K562 (cell line): ENCODE measurements at regions not wholly inside any gene's neighbourhood (a gene's known extent, or its start where the extent isn't known, plus 50 kb on each side); places are given as distances from the start of the nearest gene placed in this dataset.

Experiments used
- ATAC-seq: fragments of 200-7000 bp; cut with Tn5 transposase; 3 replicates; pipeline ENCODE4 v1.9.1; 2020; ENCODE audit warnings: moderate library complexity
- BruUV-seq: library from RNA; stranded (reverse); fragments of 400-500 nt; replicated peaks from 2 replicates; lab custom pipeline; 2021; lab: Mats Ljungman, UMichigan
- CTCF ChIA-PET: fragments of 300-600 bp; formaldehyde crosslinking; extraction: SDS; loops from one replicate; lab custom pipeline; 2021; ENCODE audit warnings: low intra/inter-chr PET ratio; lab: Yijun Ruan, JAX
- POLR2A ChIA-PET: fragments of 300-600, 350-650 bp; sonication (Branson Sonifier 250); formaldehyde crosslinking; extraction: SDS; loops from one replicate; lab custom pipeline; 2021; ENCODE audit warnings: antibody characterized with exemption, inconsistent platforms; lab: Yijun Ruan, JAX
- DNase-seq, 4 experiments: peaks; one replicate each; pipeline versions ENCODE4 v3.0.0 to v3.0.0-alpha.2; 2011 to 2018; ENCODE audit warnings: low spot score in 3 of 4, mixed read lengths in 3 of 4; ENCODE audit errors: extremely low read depth in 1 of 4
- FAIRE-seq: peaks from 2 replicates; lab custom pipeline; 2011; peaks lifted over from hg19 to GRCh38; lab: Jason Lieb, UNC
- H2AFZ ChIP-seq: 2 replicates; pipeline ENCODE4 v1.6.0; 2011; ENCODE audit warnings: low read depth, low read length, control low read depth, inconsistent platforms
- H3K27ac ChIP-seq: fragments of 200-600 bp; 3 replicates; pipeline ENCODE4 v1.8.0; 2011; ENCODE audit warnings: low read depth, mild to moderate bottlenecking, control low read depth, inconsistent platforms, low read length, moderate library complexity, mixed read lengths; ENCODE audit errors: extremely low read depth
- H3K27me3 ChIP-seq, 2 experiments: fragments of 300-600 bp in 1 of 2; 2 replicates in 1 of 2; 3 replicates in 1 of 2; pipeline versions ENCODE4 v1.6.0 to v1.8.0; 2011; ENCODE audit warnings: inconsistent platforms in 2 of 2, low read length in 2 of 2, mild to moderate bottlenecking in 1 of 2, mixed read lengths in 1 of 2, moderate library complexity in 1 of 2; ENCODE audit not compliant: control insufficient read depth in 2 of 2, insufficient read depth in 2 of 2
- H3K36me3 ChIP-seq: fragments of 300-600 bp; 3 replicates; pipeline ENCODE4 v1.8.0; 2011; ENCODE audit warnings: mild to moderate bottlenecking, low read length, inconsistent platforms; ENCODE audit not compliant: control insufficient read depth, insufficient read depth
- H3K4me1 ChIP-seq, 2 experiments: fragments of 200-600 bp in 1 of 2; replicated peaks in 1 of 2; 2 replicates in 1 of 2; 3 replicates in 1 of 2; pipeline versions ENCODE4 v1.5.1 to v1.8.0; 2011; ENCODE audit warnings: inconsistent platforms in 2 of 2, low read length in 2 of 2, mild to moderate bottlenecking in 1 of 2, mixed read lengths in 1 of 2, moderate library complexity in 1 of 2; ENCODE audit not compliant: control insufficient read depth in 2 of 2, insufficient read depth in 2 of 2
- H3K4me2 ChIP-seq: 2 replicates; pipeline ENCODE4 v1.6.1; 2011; ENCODE audit warnings: low read length, control low read depth, inconsistent platforms, mixed read lengths; ENCODE audit not compliant: insufficient read depth
- H3K4me3 ChIP-seq: fragments of 200-600 bp; sonication (generic), shearing (Covaris generic); 2 replicates; pipeline ENCODE4 v1.5.1; 2016; ENCODE audit warnings: control low read depth, inconsistent platforms
- H3K79me2 ChIP-seq: fragments of 200-600 bp; 3 replicates; pipeline ENCODE4 v1.8.0; 2011; ENCODE audit warnings: low read length, inconsistent platforms; ENCODE audit not compliant: control insufficient read depth, insufficient read depth
- H3K9ac ChIP-seq, 2 experiments: 2 replicates each; pipeline versions ENCODE4 v1.6.0 to v1.6.1; 2011; ENCODE audit warnings: low read depth in 2 of 2, low read length in 2 of 2, control low read depth in 1 of 2, inconsistent platforms in 1 of 2, mild to moderate bottlenecking in 1 of 2, mixed read lengths in 1 of 2; ENCODE audit not compliant: insufficient read depth in 1 of 2
- H3K9me1 ChIP-seq: one replicate; pipeline ENCODE4 v1.6.0; 2011; ENCODE audit warnings: inconsistent platforms, mild to moderate bottlenecking, low read length, moderate library complexity; ENCODE audit not compliant: control insufficient read depth, insufficient read depth
- H3K9me3 ChIP-seq: replicated peaks from 2 replicates; pipeline ENCODE4 v1.5.1; 2011; ENCODE audit warnings: low read depth, low read length, inconsistent platforms; ENCODE audit not compliant: control insufficient read depth, insufficient read depth
- H4K20me1 ChIP-seq: replicated peaks from 2 replicates; pipeline ENCODE4 v1.6.1; 2011; ENCODE audit warnings: low read length, inconsistent platforms, mixed read lengths; ENCODE audit not compliant: control insufficient read depth, insufficient read depth
- ATF7 ChIP-seq: fragments of 450-650 bp; IDR thresholded peaks from 2 replicates; pipeline ENCODE4 v1.7.1; 2014; ENCODE audit warnings: mild to moderate bottlenecking, moderate library complexity
- BCOR ChIP-seq: fragments of 450-650 bp; IDR thresholded peaks from 2 replicates; pipeline ENCODE4 v1.6.1; 2016
- BHLHE40 ChIP-seq: IDR thresholded peaks from 2 replicates; pipeline ENCODE4 v1.6.1; 2011; ENCODE audit warnings: low read length, improper control_type of control experiment
- HNRNPK ChIP-seq: fragments of 200-400 bp; formaldehyde crosslinking; IDR thresholded peaks from one replicate; pipeline ENCODE4 v1.6.1; 2018; ENCODE audit warnings: mild to moderate bottlenecking, low read depth, low read length; ENCODE audit not compliant: poor library complexity, severe bottlenecking
- NR2C1 ChIP-seq, 2 experiments: fragments of 450-650 bp; IDR thresholded peaks; 2 replicates each; pipeline ENCODE4 v1.6.1; 2017; ENCODE audit warnings: mild to moderate bottlenecking in 2 of 2, antibody characterized with exemption in 1 of 2, inconsistent platforms in 1 of 2, missing compliant biosample characterization in 1 of 2, missing genetic modification characterization in 1 of 2
- NR2C2 ChIP-seq, 2 experiments: fragments of 200-800 bp in 1 of 2; sonication (Bioruptor generic) in 1 of 2; sonication (generic) in 1 of 2; formaldehyde crosslinking in 1 of 2; IDR thresholded peaks; 2 replicates each; pipeline versions ENCODE4 v1.6.1 to v1.8.0; 2016 to 2022; ENCODE audit warnings: mild to moderate bottlenecking in 1 of 2, missing compliant biosample characterization in 1 of 2, missing genetic modification characterization in 1 of 2, missing genetic modification reagents in 1 of 2
- RBM25 ChIP-seq: fragments of 200-400 bp; formaldehyde crosslinking; IDR thresholded peaks from 2 replicates; pipeline ENCODE4 v1.6.1; 2018; ENCODE audit warnings: low read length, low read depth, moderate library complexity; ENCODE audit not compliant: severe bottlenecking
- SAFB ChIP-seq: fragments of 200-400 bp; formaldehyde crosslinking; IDR thresholded peaks from 2 replicates; pipeline ENCODE4 v1.6.1; 2017; ENCODE audit warnings: low read depth, low read length, borderline replicate concordance
- SRSF9 ChIP-seq: fragments of 200-400 bp; formaldehyde crosslinking; IDR thresholded peaks from 2 replicates; pipeline ENCODE4 v1.6.1; 2017; ENCODE audit warnings: low read depth, low read length, borderline replicate concordance
- THRAP3 ChIP-seq: fragments of 450-650 bp; IDR thresholded peaks from 2 replicates; pipeline ENCODE4 v1.6.1; 2016; ENCODE audit warnings: mild to moderate bottlenecking, inconsistent platforms, borderline replicate concordance
- U2AF2 ChIP-seq: fragments of 200-400 bp; formaldehyde crosslinking; optimal IDR thresholded peaks from 2 replicates; pipeline ENCODE3; 2017; ENCODE audit warnings: low read depth, mild to moderate bottlenecking, low read length
- XRCC5 ChIP-seq: fragments of 200-400 bp; formaldehyde crosslinking; IDR thresholded peaks from 2 replicates; pipeline ENCODE4 v1.6.1; 2017; ENCODE audit warnings: low read depth, mild to moderate bottlenecking, low read length
- ZNF668 ChIP-seq: fragments of 250-450 bp; sonication (Bioruptor Pico); IDR thresholded peaks from 2 replicates; pipeline ENCODE4 v1.8.0; 2022; ENCODE audit warnings: mild to moderate bottlenecking, inconsistent platforms
- ZNF778 ChIP-seq: fragments of 450-650 bp; formaldehyde crosslinking; IDR thresholded peaks from 2 replicates; pipeline ENCODE4 v1.4.0; 2020; ENCODE audit warnings: mild to moderate bottlenecking, moderate library complexity
- WGBS: fragments of 100-300 bp; shearing (Covaris generic); methylation state at CpG from one replicate; pipeline ENCODE4 v1.1.6; 2016; ENCODE audit warnings: low coverage, mixed read lengths; ENCODE audit not compliant: insufficient coverage; ENCODE audit errors: missing lambda C conversion rate; 5-methylcytosine and 5-hydroxymethylcytosine counted together
- in situ Hi-C: fragments of 300-500 bp; cut with MboI; formaldehyde crosslinking; loops from 4 replicates; pipeline ENCODE4 v1.15.0; 2018; ENCODE audit warnings: inconsistent platforms, mixed read lengths
- intact Hi-C: fragments of 100-400 bp; cut with micrococcal nuclease; formaldehyde crosslinking; loops from 2 replicates; pipeline ENCODE4 v1.14.2; 2022
- TF ChIP-seq, protein P1 (sequence below), 2 experiments: IDR thresholded peaks in 1 of 2; conservative IDR thresholded peaks in 1 of 2; 2 replicates each; pipeline ENCODE4 v1.6.1; 2016; ENCODE audit warnings: low read depth in 2 of 2, mild to moderate bottlenecking in 1 of 2, missing compliant biosample characterization in 1 of 2, missing genetic modification characterization in 1 of 2, moderate library complexity in 1 of 2
- TF ChIP-seq, protein P2 (sequence below): fragments of 450-650 bp; formaldehyde crosslinking; IDR thresholded peaks from 2 replicates; pipeline ENCODE4 v1.4.0; 2020; ENCODE audit warnings: mild to moderate bottlenecking, mixed read lengths
- TF ChIP-seq, protein P3 (sequence below): sonication (generic); formaldehyde crosslinking; IDR thresholded peaks from 2 replicates; pipeline ENCODE4 v1.8.0; 2022; ENCODE audit warnings: missing genetic modification reagents, mild to moderate bottlenecking, moderate library complexity, borderline replicate concordance

DNA sequence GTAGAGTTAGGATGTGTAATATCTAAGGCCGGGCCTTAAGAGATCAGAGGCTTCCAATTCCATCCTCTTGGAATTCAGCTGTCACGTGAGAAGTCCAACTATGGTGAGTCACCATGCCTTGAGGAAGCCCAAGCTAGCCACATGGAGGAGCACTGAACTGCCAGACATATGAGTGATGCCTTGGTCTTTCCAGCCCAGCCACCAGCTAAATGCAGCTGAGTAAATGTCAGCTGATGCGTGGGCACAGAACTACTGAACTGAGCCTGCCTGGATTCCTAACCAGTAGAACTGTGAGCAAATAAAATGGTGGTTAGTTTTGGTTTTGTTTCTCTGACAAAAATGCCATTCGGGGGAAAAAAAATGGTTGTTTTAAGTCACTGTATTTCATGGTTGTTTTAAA, 153.7 kb upstream of the SERTAD2 start:
- in situ Hi-C loops (no loop called here), intact Hi-C loops (no loop called here)
- no peak overlapping the region for H3K4me2 ChIP-seq
- FAIRE-seq: peak; percentile 49
- H4K20me1 ChIP-seq: no peaks in the 10 kb centered on the region
- no peaks in the 10 kb centered on the region for H3K79me2 ChIP-seq
- H3K4me1 ChIP-seq: peaks cover 0 to 5% of the 10 kb centered on the region in 2 experiments; a peak in 2 of 5 replicates
- no peak overlapping the region for H3K27ac ChIP-seq
- ATAC-seq: peak; percentile 62
- BruUV-seq: no TSS peak
- POLR2A ChIA-PET: interaction anchor here (1.1 kb wide), 1 partner anchor 93 kb away, joined by 3 read pairs; no protein-coding TSS in a partner anchor
- CTCF ChIA-PET: no interaction called here
- H3K27me3 ChIP-seq: no peaks in the 10 kb centered on the region
- H3K9me3 ChIP-seq: no peaks in the 10 kb centered on the region
- H3K4me3 ChIP-seq: no peak overlapping the region
- H3K36me3 ChIP-seq: no peaks in the 10 kb centered on the region
- no peaks in the 10 kb centered on the region for H3K9me1 ChIP-seq
- H2AFZ ChIP-seq: peak overlapping the region; percentile 72
- DNase-seq: peak in 3 of 4 experiments; percentile 19 to 64 (median 19)
- WGBS: 22% methylated on average over 4 of the region's 4 CpGs
- no peak overlapping the region for H3K9ac ChIP-seq
- TF ChIP-seq ZNF668 (CRISPR knock-in tag): no peak
- TF ChIP-seq SRSF9: no peak
- TF ChIP-seq SAFB: no peak
- TF ChIP-seq, protein P1, sequence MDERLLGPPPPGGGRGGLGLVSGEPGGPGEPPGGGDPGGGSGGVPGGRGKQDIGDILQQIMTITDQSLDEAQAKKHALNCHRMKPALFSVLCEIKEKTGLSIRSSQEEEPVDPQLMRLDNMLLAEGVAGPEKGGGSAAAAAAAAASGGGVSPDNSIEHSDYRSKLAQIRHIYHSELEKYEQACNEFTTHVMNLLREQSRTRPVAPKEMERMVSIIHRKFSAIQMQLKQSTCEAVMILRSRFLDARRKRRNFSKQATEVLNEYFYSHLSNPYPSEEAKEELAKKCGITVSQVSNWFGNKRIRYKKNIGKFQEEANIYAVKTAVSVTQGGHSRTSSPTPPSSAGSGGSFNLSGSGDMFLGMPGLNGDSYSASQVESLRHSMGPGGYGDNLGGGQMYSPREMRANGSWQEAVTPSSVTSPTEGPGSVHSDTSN (CRISPR knock-in tag; IDR thresholded peaks at IDR 0.05; ENCODE audit: low read depth): no peak
- TF ChIP-seq, protein P1 (tag; conservative IDR thresholded peaks at IDR 0.05; ENCODE audit: low read depth): peak; percentile 73
- no peak for TF ChIP-seq NR2C2 (CRISPR knock-in tag; IDR thresholded peaks at IDR 0.05)
- no peak for TF ChIP-seq NR2C2 (tag; IDR thresholded peaks at IDR 0.05)
- TF ChIP-seq, protein P2, sequence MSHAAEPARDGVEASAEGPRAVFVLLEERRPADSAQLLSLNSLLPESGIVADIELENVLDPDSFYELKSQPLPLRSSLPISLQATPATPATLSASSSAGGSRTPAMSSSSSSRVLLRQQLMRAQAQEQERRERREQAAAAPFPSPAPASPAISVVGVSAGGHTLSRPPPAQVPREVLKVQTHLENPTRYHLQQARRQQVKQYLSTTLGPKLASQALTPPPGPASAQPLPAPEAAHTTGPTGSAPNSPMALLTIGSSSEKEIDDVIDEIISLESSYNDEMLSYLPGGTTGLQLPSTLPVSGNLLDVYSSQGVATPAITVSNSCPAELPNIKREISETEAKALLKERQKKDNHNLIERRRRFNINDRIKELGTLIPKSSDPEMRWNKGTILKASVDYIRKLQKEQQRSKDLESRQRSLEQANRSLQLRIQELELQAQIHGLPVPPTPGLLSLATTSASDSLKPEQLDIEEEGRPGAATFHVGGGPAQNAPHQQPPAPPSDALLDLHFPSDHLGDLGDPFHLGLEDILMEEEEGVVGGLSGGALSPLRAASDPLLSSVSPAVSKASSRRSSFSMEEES (CRISPR knock-in tag): peak; percentile 61
- peak; percentile 94 for TF ChIP-seq BHLHE40
- no peak for TF ChIP-seq RBM25
- no peak for TF ChIP-seq XRCC5
- TF ChIP-seq BCOR: no peak
- no peak for TF ChIP-seq NR2C1 (IDR thresholded peaks at IDR 0.05)
- no peak for TF ChIP-seq NR2C1 (tag; IDR thresholded peaks at IDR 0.05)
- TF ChIP-seq HNRNPK: no peak
- TF ChIP-seq, protein P3, sequence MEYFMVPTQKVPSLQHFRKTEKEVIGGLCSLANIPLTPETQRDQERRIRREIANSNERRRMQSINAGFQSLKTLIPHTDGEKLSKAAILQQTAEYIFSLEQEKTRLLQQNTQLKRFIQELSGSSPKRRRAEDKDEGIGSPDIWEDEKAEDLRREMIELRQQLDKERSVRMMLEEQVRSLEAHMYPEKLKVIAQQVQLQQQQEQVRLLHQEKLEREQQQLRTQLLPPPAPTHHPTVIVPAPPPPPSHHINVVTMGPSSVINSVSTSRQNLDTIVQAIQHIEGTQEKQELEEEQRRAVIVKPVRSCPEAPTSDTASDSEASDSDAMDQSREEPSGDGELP (CRISPR knock-in tag): peak; percentile 75
- no peak for TF ChIP-seq ZNF778 (CRISPR knock-in tag)
- TF ChIP-seq THRAP3: no peak
- TF ChIP-seq U2AF2: no peak
- TF ChIP-seq ATF7: no peak
